Testis (tissue), 2 donors: ENCODE measurements at regions not wholly inside any gene's neighbourhood (a gene's known extent, or its start where the extent isn't known, plus 50 kb on each side); places are given as distances from the start of the nearest gene placed in this dataset.

Experiments used
- CTCF ChIP-seq, 3 experiments: fragments of 450-650 bp in 2 of 3; fragments of 200-600 bp in 1 of 3; sonication (generic) in 1 of 3; IDR thresholded peaks; one replicate each; pipeline ENCODE4 v1.5.1; 2016 to 2019; ENCODE audit warnings: antibody characterized with exemption in 3 of 3, mild to moderate bottlenecking in 2 of 3, moderate library complexity in 1 of 3
- POLR2A ChIP-seq: fragments of 450-650 bp; IDR thresholded peaks from one replicate; pipeline ENCODE4 v1.6.1; 2017; ENCODE audit warnings: antibody characterized with exemption, mild to moderate bottlenecking, moderate library complexity

- TF ChIP-seq POLR2A (no peak), CTCF (IDR thresholded peaks at IDR 0.05) (no peak)
Measured at GRCh38 chr1:22313321-22313720, 138.3 kb upstream of the ZBTB40 start.
